ENCODE measurements at regions not wholly inside any gene's neighbourhood (a gene's known extent, or its start where the extent isn't known, plus 50 kb on each side); places are given as distances from the start of the nearest gene placed in this dataset. TPM values are rescaled to one million over a fixed set of nuclear protein-coding genes. Genes with fewer than 3 reads are reported as not detected.

GRCh38 chr13:53863520-53863919, 834.9 kb downstream of the OLFM4 start:
- no peak for DNase-seq

- DNase-seq: no peak
Measured at GRCh38 chr13:53873558-53873957, 844.9 kb downstream of the OLFM4 start.

GRCh38 chr13:53878861-53879260, 850.2 kb downstream of the OLFM4 start:
- no peak for DNase-seq

- no peak for DNase-seq
Measured at GRCh38 chr13:53885997-53886396, 857.4 kb downstream of the OLFM4 start.

GRCh38 chr13:53890696-53891095, 862.1 kb downstream of the OLFM4 start:
- no peak for DNase-seq

GRCh38 chr13:53901593-53901992, 873.0 kb downstream of the OLFM4 start:
- DNase-seq: no peak

- no peak for DNase-seq
Measured at GRCh38 chr13:53907891-53908290, 879.3 kb downstream of the OLFM4 start.

- DNase-seq: no peak
Measured at GRCh38 chr13:53920916-53921315, 892.3 kb downstream of the OLFM4 start.

- DNase-seq: no peak
Measured at GRCh38 chr13:53921473-53921872, 892.9 kb downstream of the OLFM4 start.

- DNase-seq: no peak
Measured at GRCh38 chr13:53941588-53942190, 913.1 kb downstream of the OLFM4 start.

GRCh38 chr13:53946500-53946899, 917.9 kb downstream of the OLFM4 start:
- no peak for DNase-seq

GRCh38 chr13:53953183-53953582, 924.6 kb downstream of the OLFM4 start:
- DNase-seq: no peak

Small RNA genes in the stretch of these regions (small RNA-seq; reads per million reads assigned to genes)
- gene RN7SL618P (ENCODE audit: low replicate concordance): not detected

All from skin of body (tissue), 2 donors.